Hematopoietic multipotent progenitor cell treated with erythropoietin and hydrocortisone succinate and interleukin-3 and kit ligand, for 17 days (in vitro differentiated cells): ENCODE measurements at regions not wholly inside any gene's neighbourhood (a gene's known extent, or its start where the extent isn't known, plus 50 kb on each side); places are given as distances from the start of the nearest gene placed in this dataset.

Source experiments
- DNase-seq: peaks from one replicate; pipeline ENCODE4 v3.0.0-alpha.2; 2015; ENCODE audit warnings: low spot score

DNA sequence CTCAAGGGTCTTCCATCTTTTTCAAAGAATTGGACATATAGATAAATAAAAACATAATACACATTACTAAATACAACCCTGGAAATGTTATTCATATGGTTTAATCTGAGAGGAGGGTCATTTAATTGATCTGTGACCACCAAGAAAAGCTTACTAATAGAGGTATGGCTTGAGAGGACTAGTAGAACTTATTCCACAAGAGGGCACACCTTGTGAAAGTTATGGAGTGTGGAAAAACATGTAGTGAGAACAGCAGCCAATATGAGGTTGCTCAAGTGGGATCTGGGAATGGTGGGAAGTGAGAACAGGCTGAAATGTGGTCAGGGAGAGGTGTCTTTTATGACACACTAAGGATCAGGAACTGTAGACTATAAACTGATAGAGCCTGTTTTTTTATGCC lies 973.5 kb upstream of the B3GALT2 start:
- DNase-seq, result no peak

- DNase-seq, result no peak
Observed at GRCh38 chr1:194155962-194156361, 969.5 kb upstream of the B3GALT2 start.

GRCh38 chr1:194151056-194151455 lies 964.6 kb upstream of the B3GALT2 start:
- no peak for DNase-seq

GRCh38 chr1:194150242-194150641 lies 963.8 kb upstream of the B3GALT2 start:
- no peak for DNase-seq

GRCh38 chr1:194133152-194133551 lies 946.7 kb upstream of the B3GALT2 start:
- DNase-seq, result no peak

GRCh38 chr1:194118086-194118485 lies 931.7 kb upstream of the B3GALT2 start:
- no peak for DNase-seq

DNA sequence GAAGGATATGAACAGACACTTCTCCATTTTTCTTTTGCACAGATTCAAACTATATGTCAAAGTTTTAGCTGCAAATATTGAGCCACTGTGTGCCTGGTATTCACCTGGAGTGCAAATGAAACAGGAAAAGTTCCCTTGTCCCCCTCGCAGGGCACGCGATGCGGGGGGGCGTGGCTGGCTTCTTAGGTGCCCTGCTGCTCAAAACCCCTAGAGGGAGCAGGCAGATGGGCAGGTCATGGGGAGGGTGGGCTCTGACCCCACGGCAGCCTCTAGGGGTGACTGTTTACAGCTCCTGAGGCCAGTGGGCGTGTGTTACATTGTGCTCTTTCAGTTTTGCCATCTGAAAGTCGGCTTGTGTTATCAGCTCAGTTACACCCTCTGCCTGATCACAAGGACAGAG lies 931.2 kb upstream of the B3GALT2 start:
- no peak for DNase-seq

DNA sequence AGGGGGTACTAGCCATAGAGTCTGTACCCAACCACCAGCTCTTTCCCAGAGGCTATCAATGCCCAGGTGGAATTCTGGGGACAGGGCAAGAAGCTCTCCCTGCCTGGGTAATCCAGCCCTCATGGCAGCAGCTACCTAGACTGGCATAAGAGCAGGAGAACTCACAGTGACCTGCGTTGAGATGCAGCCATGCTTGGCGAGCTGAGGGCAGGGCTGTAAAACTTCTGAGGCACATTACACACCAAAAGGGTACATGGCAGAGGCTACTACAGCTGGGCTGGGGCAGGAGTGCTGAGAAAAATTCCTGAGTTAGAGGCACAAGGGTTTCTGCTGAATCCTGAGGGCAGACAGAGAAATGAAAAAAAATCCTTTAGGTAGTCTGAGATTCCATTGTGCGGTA lies 927.9 kb upstream of the B3GALT2 start:
- no peak for DNase-seq

DNA sequence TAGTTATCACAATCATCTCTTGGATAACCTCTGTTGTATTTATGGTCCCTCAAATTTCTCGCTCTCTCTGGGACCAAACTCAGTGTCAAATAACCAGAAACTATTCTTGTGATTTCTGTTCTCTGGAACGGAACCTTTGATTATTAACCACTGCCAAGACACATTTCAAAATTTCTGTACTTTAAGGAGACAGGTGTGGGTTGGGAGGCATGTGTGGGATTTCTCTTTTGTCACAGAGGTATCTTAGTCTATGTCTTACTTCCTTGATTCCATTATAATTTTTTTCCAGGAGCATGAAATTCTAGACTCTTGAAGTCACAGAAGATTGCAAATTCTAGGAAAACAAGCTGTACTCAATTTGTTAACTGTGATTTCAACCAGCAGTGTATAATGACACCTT lies 919.0 kb upstream of the B3GALT2 start:
- DNase-seq, result no peak

GRCh38 chr1:194104247-194104844 lies 917.9 kb upstream of the B3GALT2 start:
- no peak for DNase-seq

DNA sequence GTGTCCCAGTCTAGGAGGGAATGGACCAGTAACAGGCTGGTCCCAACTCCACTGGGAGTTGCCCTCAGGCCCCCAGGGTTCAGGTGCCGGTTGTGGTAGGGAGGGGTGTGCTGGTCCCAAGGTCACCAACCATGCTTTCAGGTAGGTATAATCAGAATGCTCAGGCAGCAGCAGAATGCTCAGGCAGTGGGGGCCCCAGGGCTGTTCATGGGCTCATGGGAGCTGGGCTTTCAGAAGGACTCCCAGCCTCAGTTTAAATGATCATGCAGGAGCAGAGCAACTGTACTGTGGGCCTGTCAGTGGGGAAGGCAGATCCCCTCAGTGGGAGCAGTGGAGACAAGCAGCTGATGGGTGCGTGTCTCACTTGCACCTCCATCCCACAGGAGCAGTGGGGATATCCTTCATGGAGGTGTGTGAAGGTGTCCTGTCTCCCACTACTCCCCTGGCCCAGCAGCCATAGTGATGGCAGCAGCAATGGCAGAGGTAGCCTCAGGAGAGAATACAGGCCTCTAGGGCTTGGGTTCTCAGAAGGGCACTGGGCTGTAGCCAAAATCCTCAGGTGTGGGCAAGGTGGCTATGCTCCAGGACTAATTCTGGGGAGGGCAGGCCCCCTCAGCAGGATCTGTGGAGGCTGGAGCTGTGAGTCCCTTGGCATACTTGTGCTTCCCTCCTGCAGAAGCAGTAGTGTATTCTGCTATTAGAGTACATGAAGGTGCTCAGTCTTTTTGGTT lies 917.3 kb upstream of the B3GALT2 start:
- DNase-seq, result no peak

- DNase-seq, result no peak
Observed at GRCh38 chr1:194103101-194103500, 916.7 kb upstream of the B3GALT2 start.

DNA sequence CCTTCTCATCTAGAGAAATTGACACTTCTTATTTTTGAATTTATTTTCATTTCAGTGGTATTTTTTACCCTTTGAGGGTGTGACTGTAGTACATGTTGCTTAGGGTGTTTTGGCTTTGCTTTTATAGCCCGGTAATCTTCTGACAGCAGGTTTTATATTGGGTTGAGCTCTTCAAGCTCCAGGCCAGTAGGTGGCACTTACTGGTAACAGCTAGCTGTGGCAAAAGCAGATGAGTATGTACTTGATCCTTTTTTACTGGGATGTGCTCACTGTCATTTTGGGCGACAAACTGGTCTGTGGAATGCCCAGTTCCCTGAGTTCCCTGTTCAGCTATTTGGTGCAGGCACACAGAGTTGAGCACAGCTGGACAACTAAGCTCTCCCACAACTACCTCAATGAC lies 916.2 kb upstream of the B3GALT2 start:
- DNase-seq, result no peak

DNA sequence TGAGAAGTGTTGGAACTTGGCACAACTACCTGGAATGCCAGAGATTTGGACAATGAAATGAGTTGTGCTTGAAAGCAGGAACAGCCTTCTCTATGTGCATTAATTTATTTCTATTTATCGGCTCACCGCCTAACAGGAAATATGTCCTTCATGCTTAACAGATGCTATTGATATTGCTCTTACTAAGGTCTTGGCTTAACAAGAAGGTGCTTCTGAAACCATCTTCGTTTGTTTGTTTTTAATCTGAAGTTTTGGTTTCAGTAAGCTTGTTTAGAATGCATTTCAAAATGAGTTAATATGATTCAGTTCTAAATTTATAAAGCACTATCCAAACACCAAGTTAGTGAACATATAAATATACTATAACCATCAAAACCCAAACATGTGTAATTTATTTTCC lies 898.3 kb upstream of the B3GALT2 start:
- DNase-seq, result no peak

DNA sequence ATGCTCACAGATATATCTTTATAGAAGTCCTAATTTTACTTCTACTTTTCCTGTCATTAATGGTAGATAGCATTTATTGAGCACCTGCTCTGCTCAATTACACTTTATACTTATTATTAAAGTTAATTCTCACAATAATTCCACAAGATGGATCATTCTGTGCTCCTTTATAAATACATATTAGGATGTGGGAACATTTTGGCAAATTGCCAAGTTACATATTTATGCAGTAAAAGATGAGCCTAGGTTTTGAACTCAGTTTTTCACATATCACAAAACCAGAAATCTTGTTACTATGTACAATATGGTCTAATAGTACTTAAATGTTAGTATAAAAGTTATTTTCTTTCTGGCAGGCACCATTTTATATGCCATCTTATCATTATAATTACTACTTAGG lies 895.0 kb upstream of the B3GALT2 start:
- peak; percentile 31 for DNase-seq

- no peak for DNase-seq
Observed at GRCh38 chr1:194080826-194081225, 894.4 kb upstream of the B3GALT2 start.

DNA sequence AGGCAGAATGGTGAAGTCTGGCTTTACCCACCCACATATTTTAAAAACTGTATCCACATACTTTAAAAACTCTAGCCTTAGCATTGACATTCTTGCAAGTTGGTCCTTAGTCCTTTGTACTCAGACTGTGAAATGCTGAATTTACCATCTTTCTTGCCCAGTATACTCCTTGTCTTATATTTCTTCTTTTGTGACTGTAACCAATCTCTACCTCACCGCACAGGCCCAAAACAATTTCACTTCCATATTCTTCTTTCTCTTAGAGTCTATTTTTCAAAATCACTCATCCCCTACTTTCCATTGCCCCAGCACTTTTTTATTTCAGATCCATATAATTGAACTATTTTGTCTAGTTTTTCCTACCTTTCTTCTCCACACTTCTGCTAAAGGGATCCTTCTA lies 892.4 kb upstream of the B3GALT2 start:
- no peak for DNase-seq

DNA sequence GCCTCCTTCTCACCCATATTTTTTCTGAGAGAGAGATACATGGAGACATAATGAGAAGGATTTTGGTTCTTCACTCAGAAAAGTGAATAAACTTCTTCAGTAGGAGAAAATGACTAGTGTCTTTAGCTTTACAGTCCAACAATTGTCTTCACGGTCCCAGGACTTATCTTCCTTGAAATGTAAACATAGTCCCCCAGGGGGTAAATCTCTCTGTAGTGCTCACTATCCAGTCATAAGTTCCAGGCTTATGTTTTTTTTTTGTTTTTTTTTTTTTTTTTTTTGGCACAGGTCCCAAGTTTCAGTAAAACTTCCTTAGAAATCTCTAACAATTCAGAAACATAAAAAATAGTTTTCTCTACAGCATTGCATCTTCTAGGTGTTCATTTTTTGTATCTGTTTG lies 890.2 kb upstream of the B3GALT2 start:
- no peak for DNase-seq

DNA sequence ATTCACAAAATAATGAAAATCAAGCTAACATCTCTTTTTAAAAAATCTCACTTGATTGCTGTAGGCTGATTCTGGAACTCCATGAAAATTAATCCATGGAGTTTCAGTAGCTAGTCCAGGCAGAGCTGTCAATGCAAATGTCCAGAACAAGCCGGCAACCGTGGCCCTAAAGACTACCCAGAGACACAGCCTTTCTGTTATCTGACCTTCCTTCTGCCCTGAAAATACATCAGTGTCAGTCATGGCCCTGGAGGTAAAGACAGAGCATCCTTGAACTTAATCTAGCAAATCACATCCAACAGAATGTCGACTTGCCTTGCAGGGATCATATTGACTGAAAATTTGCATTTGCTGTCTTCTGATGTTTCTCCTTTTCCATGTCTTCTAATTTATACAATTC lies 887.4 kb upstream of the B3GALT2 start:
- DNase-seq, result no peak

- DNase-seq, result no peak
Observed at GRCh38 chr1:194071205-194071604, 884.8 kb upstream of the B3GALT2 start.

GRCh38 chr1:194069831-194070218 lies 883.4 kb upstream of the B3GALT2 start:
- DNase-seq, result no peak

GRCh38 chr1:194069168-194069830 lies 882.9 kb upstream of the B3GALT2 start:
- DNase-seq, result no peak

GRCh38 chr1:194068446-194069167 lies 882.2 kb upstream of the B3GALT2 start:
- DNase-seq, result no peak
